Tibial artery (tissue), 4 donors: ENCODE measurements at regions not wholly inside any gene's neighbourhood (a gene's known extent, or its start where the extent isn't known, plus 50 kb on each side); places are given as distances from the start of the nearest gene placed in this dataset.

Source experiments
- DNase-seq, 2 donors: peaks; one replicate each; pipeline ENCODE4 v3.0.0-alpha.2; 2019
- H3K27ac ChIP-seq, 2 donors: fragments of 200-600 bp; sonication (generic) in 1 of 2; 1 replicate in 1 of 2; 2 replicates in 1 of 2; pipeline ENCODE4 v1.5.1; 2018 to 2019; ENCODE audit warnings: mild to moderate bottlenecking in 1 of 2
- H3K27me3 ChIP-seq, 2 donors: fragments of 200-600 bp; sonication (generic) in 1 of 2; one replicate each; pipeline versions ENCODE4 v1.5.1 to v1.6.0; 2016 to 2019
- H3K36me3 ChIP-seq, 3 donors: fragments of 200-600 bp; sonication (generic) in 2 of 3; one replicate each; pipeline ENCODE4 v1.5.1; 2016 to 2019; ENCODE audit warnings: mild to moderate bottlenecking in 2 of 3
- H3K4me1 ChIP-seq, 4 donors: fragments of 200-600 bp; sonication (generic) in 2 of 4; 1 replicate in 3 of 4; 2 replicates in 1 of 4; pipeline ENCODE4 v1.5.1; 2016 to 2019
- H3K4me3 ChIP-seq, 2 donors: fragments of 200-600 bp; sonication (generic) in 1 of 2; 1 replicate in 1 of 2; 2 replicates in 1 of 2; pipeline ENCODE4 v1.5.1; 2018 to 2019; ENCODE audit warnings: mild to moderate bottlenecking in 2 of 2
- H3K9me3 ChIP-seq, 3 donors: fragments of 200-600 bp; sonication (generic) in 1 of 3; one replicate each; pipeline ENCODE4 v1.5.1; 2016 to 2019
- intact Hi-C: fragments of 100-400 bp; cut with DNase I; formaldehyde crosslinking; loops from one replicate; pipeline ENCODE4 v1.15.0; 2023; ENCODE audit warnings: low total_unique reads
- TF ChIP-seq, protein P1 (sequence below), 2 experiments: fragments of 200-600 bp in 1 of 2; fragments of 450-650 bp in 1 of 2; IDR thresholded peaks; one replicate each; pipeline ENCODE4 v1.5.1; 2017 to 2019; ENCODE audit warnings: antibody characterized with exemption in 2 of 2, mild to moderate bottlenecking in 1 of 2, moderate library complexity in 1 of 2

DNA sequence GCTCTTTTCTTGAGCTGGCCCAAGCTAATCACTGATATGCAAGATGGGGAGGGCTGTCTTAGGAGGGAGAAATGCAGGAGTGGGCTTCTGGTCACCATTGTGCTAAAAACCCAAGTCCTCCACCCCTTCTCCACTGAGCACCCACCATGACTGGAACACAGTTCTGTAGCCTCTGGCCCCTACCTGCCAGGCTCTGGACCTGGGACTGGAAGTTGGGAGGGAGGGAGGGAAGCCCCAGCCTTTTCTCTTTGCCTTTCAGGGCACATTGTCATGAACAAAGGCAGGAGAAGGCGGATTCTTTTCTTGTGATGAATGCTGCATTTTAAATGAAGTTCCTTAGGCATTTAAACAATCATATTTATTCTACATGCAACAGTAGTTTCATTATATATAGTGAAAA is 559.1 kb upstream of the TRPC7 start:
- TF ChIP-seq, protein P1, sequence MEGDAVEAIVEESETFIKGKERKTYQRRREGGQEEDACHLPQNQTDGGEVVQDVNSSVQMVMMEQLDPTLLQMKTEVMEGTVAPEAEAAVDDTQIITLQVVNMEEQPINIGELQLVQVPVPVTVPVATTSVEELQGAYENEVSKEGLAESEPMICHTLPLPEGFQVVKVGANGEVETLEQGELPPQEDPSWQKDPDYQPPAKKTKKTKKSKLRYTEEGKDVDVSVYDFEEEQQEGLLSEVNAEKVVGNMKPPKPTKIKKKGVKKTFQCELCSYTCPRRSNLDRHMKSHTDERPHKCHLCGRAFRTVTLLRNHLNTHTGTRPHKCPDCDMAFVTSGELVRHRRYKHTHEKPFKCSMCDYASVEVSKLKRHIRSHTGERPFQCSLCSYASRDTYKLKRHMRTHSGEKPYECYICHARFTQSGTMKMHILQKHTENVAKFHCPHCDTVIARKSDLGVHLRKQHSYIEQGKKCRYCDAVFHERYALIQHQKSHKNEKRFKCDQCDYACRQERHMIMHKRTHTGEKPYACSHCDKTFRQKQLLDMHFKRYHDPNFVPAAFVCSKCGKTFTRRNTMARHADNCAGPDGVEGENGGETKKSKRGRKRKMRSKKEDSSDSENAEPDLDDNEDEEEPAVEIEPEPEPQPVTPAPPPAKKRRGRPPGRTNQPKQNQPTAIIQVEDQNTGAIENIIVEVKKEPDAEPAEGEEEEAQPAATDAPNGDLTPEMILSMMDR (IDR thresholded peaks at IDR 0.05) = no peak
- Histone ChIP-seq H3K27me3 (no peaks in the 10 kb centered on the region), H3K27ac (no peak overlapping the region), H3K4me3 (no peak overlapping the region), H3K9me3 (no peaks in the 10 kb centered on the region), H3K4me1 (no peaks in the 10 kb centered on the region), H3K36me3 (no peaks in the 10 kb centered on the region)
- no peak for DNase-seq
- intact Hi-C loops = no loop called here

DNA sequence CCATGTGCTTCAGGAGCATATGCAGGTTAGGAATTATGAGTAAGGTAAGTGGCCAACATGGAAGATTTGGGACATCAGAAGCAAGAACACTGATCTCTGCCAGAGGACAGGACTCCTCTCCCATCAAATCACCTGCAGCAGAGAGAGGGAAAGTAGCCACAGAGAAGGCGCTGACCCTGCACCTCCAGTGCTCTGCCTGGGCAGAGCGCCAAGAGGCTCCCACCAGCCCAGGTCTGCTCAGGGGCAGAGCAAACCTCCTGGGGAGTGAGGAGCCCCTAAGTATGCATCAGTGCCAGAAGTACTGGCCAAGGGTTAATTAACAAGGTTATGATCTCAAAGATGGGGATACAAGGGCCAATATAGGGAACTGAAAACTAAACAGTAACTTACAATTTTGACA is 545.3 kb upstream of the TRPC7 start:
- intact Hi-C loops = no loop called here
- H3K4me1 ChIP-seq = no peaks in the 10 kb centered on the region
- H3K9me3 ChIP-seq = no peaks in the 10 kb centered on the region
- TF ChIP-seq, protein P1 (IDR thresholded peaks at IDR 0.05) = no peak
- no peaks in the 10 kb centered on the region for H3K36me3 ChIP-seq
- H3K27ac ChIP-seq = no peak overlapping the region
- H3K4me3 ChIP-seq = no peak overlapping the region
- no peaks in the 10 kb centered on the region for H3K27me3 ChIP-seq
- no peak for DNase-seq

DNA sequence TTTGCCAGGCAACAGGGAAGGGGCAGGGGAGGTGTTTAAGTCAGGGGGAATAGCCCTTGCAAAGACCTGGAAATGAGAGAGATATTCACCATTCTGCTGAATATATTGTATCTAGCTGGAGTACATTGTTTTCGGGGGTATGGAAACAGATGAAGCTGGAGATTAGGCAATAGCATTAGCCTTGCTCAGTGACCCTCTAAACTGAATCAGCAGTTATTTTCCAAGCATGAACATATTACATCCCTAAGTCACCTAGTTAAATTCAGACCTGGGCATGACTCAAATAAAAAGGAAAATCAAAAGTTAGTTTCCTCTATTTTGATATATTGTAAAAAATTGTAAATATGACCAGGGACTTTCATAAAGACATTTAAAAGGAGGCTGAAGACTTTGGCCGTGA is 544.6 kb upstream of the TRPC7 start:
- TF ChIP-seq, protein P1 (IDR thresholded peaks at IDR 0.05) = no peak
- intact Hi-C loops = no loop called here
- Histone ChIP-seq H3K27me3 (no peaks in the 10 kb centered on the region), H3K36me3 (no peaks in the 10 kb centered on the region), H3K9me3 (no peaks in the 10 kb centered on the region), H3K4me1 (no peaks in the 10 kb centered on the region), H3K4me3 (no peak overlapping the region), H3K27ac (no peak overlapping the region)
- no peak for DNase-seq

DNA sequence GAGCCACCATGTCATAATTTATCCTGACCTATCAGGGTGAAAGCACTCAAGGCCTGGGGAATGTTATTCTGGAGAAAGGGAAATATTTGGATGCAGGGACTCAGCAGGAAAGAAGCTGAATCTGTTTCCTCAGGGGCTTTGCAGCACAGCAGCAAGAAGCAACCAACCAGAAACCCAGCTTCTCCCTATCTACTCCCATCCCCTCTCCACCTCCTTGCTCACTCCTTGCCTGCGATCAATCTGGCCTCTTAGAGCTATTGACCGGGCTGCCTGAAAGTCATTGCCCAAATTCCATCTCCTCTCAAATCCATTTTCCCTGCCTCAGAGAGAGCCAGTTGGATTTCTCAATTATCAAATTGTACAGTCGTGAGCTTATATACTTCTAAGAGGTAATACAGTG is 542.0 kb upstream of the TRPC7 start:
- no peak overlapping the region for H3K4me3 ChIP-seq
- H3K36me3 ChIP-seq = no peaks in the 10 kb centered on the region
- intact Hi-C loops = no loop called here
- no peak overlapping the region for H3K27ac ChIP-seq
- no peaks in the 10 kb centered on the region for H3K27me3 ChIP-seq
- DNase-seq = no peak
- TF ChIP-seq, protein P1 (IDR thresholded peaks at IDR 0.05) = no peak
- H3K4me1 ChIP-seq = no peaks in the 10 kb centered on the region
- no peaks in the 10 kb centered on the region for H3K9me3 ChIP-seq

DNA sequence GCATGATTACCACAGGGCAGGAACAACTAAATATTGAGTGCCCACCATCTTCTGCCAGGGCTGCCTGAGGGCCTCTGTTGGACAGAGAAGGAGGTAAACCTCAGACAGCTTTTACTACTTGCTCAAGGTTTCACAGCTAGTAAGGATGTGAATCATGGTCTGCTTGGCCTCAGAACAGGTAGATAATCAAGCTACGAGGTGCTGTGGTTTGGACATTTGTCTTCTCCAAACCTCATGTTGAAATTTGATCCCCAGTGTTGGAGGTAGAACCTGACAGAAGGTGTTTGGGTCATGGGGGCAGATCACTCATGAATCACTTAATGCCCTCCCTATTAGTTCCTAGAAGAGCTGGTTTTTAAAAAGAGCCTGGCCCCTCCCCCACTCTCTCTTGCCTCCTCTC is 541.2 kb upstream of the TRPC7 start:
- DNase-seq = no peak
- no peaks in the 10 kb centered on the region for H3K4me1 ChIP-seq
- no peak overlapping the region for H3K27ac ChIP-seq
- no peak overlapping the region for H3K4me3 ChIP-seq
- intact Hi-C loops = no loop called here
- no peaks in the 10 kb centered on the region for H3K9me3 ChIP-seq
- H3K36me3 ChIP-seq = no peaks in the 10 kb centered on the region
- H3K27me3 ChIP-seq = no peaks in the 10 kb centered on the region
- TF ChIP-seq, protein P1 (IDR thresholded peaks at IDR 0.05) = no peak

DNA sequence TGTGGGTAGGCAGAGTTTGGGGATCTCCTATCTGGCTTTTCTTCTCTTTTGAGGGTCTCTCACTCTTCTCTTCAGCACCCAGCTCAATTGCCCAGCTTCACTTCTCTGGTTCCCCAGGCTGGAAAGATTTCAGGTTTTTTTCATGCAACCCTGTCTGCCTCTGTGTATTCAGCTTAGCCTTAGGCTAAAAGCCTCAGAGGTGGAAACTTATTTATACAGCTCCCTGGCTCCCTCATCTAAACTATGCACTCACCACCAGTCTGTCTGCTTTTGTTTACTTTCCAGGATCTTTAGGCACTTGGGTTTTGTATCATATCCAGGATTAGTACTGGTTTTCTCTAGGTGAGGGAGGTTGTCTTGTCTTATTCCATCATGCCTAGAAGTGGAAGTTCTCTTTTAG is 540.2 kb upstream of the TRPC7 start:
- no peaks in the 10 kb centered on the region for H3K27me3 ChIP-seq
- no peak overlapping the region for H3K4me3 ChIP-seq
- no peaks in the 10 kb centered on the region for H3K9me3 ChIP-seq
- intact Hi-C loops = no loop called here
- H3K36me3 ChIP-seq = no peaks in the 10 kb centered on the region
- H3K4me1 ChIP-seq = no peaks in the 10 kb centered on the region
- no peak for DNase-seq
- no peak overlapping the region for H3K27ac ChIP-seq
- TF ChIP-seq, protein P1 (IDR thresholded peaks at IDR 0.05) = no peak
